ENCODE measurements at regions not wholly inside any gene's neighbourhood (a gene's known extent, or its start where the extent isn't known, plus 50 kb on each side); places are given as distances from the start of the nearest gene placed in this dataset.

DNA sequence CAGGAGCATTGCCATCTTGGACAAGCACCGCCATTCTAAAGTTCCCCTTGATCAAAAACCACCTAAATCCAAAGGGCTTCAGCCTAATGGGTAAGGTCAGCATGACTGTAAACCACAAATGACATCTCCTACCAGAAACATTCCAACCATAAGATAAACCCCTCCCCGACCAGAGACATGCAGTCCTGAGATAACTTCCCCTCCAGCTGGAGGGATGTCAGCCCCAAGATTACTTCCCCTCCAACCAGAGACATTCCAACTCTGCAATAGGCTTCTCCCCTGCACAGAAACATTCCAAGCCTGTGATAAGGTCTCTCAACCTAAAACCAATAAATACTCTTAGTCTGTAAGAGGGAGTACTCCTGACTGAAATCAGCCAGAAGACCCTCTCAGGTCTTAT is 62.7 kb upstream of the DNAJC19 start:
- H3K9me3 ChIP-seq (ENCODE audit: control insufficient read depth in 4 of 4, low read length in 3 of 4): no peaks in the 10 kb centered on the region
- no peak for TF ChIP-seq JUND (IDR thresholded peaks at IDR 0.05)
- no peak for TF ChIP-seq SP1 (IDR thresholded peaks at IDR 0.05)
- no peak for TF ChIP-seq CTCF (IDR thresholded peaks at IDR 0.05; ENCODE audit: low read depth, low read length, missing input control)
- TF ChIP-seq TAF1 (conservative IDR thresholded peaks at IDR 0.05): no peak
- TF ChIP-seq RXRA (IDR thresholded peaks at IDR 0.05): no peak
- no peak for TF ChIP-seq FOXA2 (IDR thresholded peaks at IDR 0.05)
- TF ChIP-seq HNF4G (IDR thresholded peaks at IDR 0.05): no peak
- no peak for TF ChIP-seq NR2F2 (IDR thresholded peaks at IDR 0.05)
- TF ChIP-seq, protein P1, sequence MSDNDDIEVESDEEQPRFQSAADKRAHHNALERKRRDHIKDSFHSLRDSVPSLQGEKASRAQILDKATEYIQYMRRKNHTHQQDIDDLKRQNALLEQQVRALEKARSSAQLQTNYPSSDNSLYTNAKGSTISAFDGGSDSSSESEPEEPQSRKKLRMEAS (IDR thresholded peaks at IDR 0.05): no peak
- no peak for TF ChIP-seq FOXA1 (IDR thresholded peaks at IDR 0.05)
- TF ChIP-seq, protein P2, sequence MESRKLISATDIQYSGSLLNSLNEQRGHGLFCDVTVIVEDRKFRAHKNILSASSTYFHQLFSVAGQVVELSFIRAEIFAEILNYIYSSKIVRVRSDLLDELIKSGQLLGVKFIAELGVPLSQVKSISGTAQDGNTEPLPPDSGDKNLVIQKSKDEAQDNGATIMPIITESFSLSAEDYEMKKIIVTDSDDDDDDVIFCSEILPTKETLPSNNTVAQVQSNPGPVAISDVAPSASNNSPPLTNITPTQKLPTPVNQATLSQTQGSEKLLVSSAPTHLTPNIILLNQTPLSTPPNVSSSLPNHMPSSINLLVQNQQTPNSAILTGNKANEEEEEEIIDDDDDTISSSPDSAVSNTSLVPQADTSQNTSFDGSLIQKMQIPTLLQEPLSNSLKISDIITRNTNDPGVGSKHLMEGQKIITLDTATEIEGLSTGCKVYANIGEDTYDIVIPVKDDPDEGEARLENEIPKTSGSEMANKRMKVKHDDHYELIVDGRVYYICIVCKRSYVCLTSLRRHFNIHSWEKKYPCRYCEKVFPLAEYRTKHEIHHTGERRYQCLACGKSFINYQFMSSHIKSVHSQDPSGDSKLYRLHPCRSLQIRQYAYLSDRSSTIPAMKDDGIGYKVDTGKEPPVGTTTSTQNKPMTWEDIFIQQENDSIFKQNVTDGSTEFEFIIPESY (IDR thresholded peaks at IDR 0.05): no peak
- no peak for TF ChIP-seq REST (IDR thresholded peaks at IDR 0.05)
- TF ChIP-seq YY1 (IDR thresholded peaks at IDR 0.05): no peak
- TF ChIP-seq RAD21 (IDR thresholded peaks at IDR 0.05): no peak
- TF ChIP-seq HNF4A (conservative IDR thresholded peaks at IDR 0.05): no peak
- TF ChIP-seq EGR1 (IDR thresholded peaks at IDR 0.05; ENCODE audit: low read depth in 2 of 2): no peak
- no peak for TF ChIP-seq GABPA (IDR thresholded peaks at IDR 0.05 in 1 of 2, conservative IDR thresholded peaks at IDR 0.05 in 1 of 2)
- TF ChIP-seq, protein P3, sequence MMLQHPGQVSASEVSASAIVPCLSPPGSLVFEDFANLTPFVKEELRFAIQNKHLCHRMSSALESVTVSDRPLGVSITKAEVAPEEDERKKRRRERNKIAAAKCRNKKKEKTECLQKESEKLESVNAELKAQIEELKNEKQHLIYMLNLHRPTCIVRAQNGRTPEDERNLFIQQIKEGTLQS (IDR thresholded peaks at IDR 0.05): no peak
- H3K27ac ChIP-seq (ENCODE audit: low read depth in 1 of 2, low read length in 2 of 2): no peak overlapping the region
- no peak overlapping the region for H3K4me3 ChIP-seq (ENCODE audit: low read depth in 1 of 3, low read length in 3 of 3)
- 76% methylated on average over 2 of the region's 2 CpGs for WGBS
- H3K9ac ChIP-seq (ENCODE audit: low read depth in 1 of 2, low read length in 2 of 2): no peak overlapping the region
- no peaks in the 10 kb centered on the region for H3K36me3 ChIP-seq (ENCODE audit: control insufficient read depth in 4 of 4, insufficient read depth in 3 of 4, low read depth in 1 of 4, low read length in 3 of 4)
- H3K4me1 ChIP-seq (ENCODE audit: control insufficient read depth in 4 of 4, insufficient read depth in 4 of 4, low read length in 3 of 4): peaks cover 0 to 6% (median 2%) of the 10 kb centered on the region in 4 donors
- no peaks in the 10 kb centered on the region for H3K27me3 ChIP-seq (ENCODE audit: control insufficient read depth in 4 of 4, insufficient read depth in 4 of 4, low read length in 3 of 4)
- no peak for DNase-seq (ENCODE audit: low spot score)
